ENCODE measurements at regions not wholly inside any gene's neighbourhood (a gene's known extent, or its start where the extent isn't known, plus 50 kb on each side); places are given as distances from the start of the nearest gene placed in this dataset.

DNA sequence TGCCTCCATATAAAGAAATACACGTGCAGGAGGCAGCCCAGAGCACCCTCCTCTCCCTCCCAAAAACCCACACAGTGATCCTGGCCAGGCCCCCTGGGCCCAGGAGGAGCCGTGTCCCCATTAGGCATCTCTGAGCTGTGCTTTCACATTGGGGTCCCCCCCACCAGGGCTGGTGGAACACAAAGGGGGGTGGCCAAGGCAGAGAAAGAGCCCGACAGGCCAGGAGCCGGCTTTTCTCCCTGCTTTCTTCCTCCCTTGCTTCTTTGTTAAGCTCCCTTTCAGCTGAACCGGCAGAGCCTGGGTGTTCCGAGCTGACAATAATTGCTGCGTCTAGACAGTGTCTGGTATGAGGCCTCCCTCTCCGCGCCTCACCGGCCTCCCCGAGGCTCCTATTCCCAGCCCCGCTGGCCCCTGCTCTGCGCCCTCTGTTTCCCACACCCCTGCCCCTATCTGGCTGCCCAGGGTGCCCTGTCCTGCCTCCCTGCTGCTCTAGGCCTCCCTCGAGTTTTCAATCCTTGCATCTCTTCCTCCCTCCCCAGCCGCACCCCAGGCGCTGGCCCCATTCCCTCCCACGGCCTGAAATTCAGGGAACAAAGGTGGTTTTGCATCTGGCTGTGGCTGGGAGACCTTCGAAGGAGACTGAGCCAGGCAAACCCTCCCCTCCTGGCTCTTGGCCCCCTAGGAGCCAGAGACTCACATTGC lies 120.6 kb downstream of the C9orf50 start:
- Histone ChIP-seq H3K27ac (peak overlapping the region; percentile 21 to 98 (median 94)), H3K9me3 (no peaks in the 10 kb centered on the region), H3K4me1 (peaks cover 0 to 71% (median 34%) of the 10 kb centered on the region in 4 donors), H3K27me3 (no peaks in the 10 kb centered on the region), H3K4me3 (no peak overlapping the region), H3K36me3 (peaks cover 0 to 19% (median 0%) of the 10 kb centered on the region in 3 donors)
- 19 to 31% methylated on average over 18 of the region's 18 CpGs for WGBS, 2 donors
- no peak for DNase-seq (ENCODE audit: low spot score in 2 of 2)
- TF ChIP-seq, protein P1, sequence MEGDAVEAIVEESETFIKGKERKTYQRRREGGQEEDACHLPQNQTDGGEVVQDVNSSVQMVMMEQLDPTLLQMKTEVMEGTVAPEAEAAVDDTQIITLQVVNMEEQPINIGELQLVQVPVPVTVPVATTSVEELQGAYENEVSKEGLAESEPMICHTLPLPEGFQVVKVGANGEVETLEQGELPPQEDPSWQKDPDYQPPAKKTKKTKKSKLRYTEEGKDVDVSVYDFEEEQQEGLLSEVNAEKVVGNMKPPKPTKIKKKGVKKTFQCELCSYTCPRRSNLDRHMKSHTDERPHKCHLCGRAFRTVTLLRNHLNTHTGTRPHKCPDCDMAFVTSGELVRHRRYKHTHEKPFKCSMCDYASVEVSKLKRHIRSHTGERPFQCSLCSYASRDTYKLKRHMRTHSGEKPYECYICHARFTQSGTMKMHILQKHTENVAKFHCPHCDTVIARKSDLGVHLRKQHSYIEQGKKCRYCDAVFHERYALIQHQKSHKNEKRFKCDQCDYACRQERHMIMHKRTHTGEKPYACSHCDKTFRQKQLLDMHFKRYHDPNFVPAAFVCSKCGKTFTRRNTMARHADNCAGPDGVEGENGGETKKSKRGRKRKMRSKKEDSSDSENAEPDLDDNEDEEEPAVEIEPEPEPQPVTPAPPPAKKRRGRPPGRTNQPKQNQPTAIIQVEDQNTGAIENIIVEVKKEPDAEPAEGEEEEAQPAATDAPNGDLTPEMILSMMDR (IDR thresholded peaks at IDR 0.05), result peak in 1 of 5 experiments; percentile 7
- TF ChIP-seq EP300 (IDR thresholded peaks at IDR 0.05), result no peak

GRCh38 chr9:129498451-129499384 lies 122.2 kb downstream of the C9orf50 start:
- H3K27me3 ChIP-seq, result no peaks in the 10 kb centered on the region
- no peaks in the 10 kb centered on the region for H3K9me3 ChIP-seq
- H3K36me3 ChIP-seq, result peaks cover 0 to 11% (median 0%) of the 10 kb centered on the region in 3 donors
- TF ChIP-seq, protein P1 (IDR thresholded peaks at IDR 0.05), result no peak
- TF ChIP-seq POLR2A (IDR thresholded peaks at IDR 0.05), result no peak
- TF ChIP-seq EP300 (IDR thresholded peaks at IDR 0.05), result no peak
- peak overlapping the region; percentile 92 to 99 (median 97) for H3K27ac ChIP-seq
- H3K4me1 ChIP-seq, result peaks cover 0 to 77% (median 37%) of the 10 kb centered on the region in 4 donors
- 45 to 57% methylated on average over 7 of the region's 7 CpGs for WGBS, 2 donors
- peak overlapping the region in 3 of 4 donors; percentile 5 to 71 (median 68) for H3K4me3 ChIP-seq
- no peak for DNase-seq (ENCODE audit: low spot score in 2 of 2)

DNA sequence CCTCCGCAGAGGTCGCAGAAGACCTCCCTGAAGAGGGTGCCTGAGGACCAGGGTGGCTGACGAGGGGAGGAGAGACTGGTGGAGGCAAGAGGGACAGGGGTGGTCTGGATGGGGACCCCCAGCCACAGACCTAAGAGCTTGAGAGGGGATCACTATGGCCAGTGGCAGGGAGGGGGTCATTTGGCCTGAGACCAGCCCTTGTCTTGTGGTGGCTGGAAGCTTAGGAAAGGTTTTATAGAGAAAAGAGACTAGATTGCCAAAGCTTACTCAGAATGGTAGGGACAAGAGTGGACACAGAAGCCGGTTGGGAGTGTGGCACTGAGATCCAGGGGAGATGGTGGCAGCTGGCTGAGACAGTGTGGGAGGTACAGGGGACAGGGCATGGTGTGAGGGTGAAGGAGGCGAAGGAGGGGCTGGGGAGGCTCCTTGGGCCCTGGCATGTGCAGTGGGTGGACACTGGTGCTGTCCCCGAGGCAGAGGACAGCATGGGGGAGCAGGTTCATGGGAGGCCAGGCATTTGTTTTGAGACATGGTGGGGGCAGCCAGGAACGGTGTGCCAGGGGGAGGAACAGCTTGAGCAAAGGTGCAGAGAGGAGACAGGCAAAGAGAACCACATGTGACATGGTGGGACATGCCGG lies 123.0 kb downstream of the C9orf50 start:
- DNase-seq (ENCODE audit: low spot score in 2 of 2), result no peak
- TF ChIP-seq EP300 (IDR thresholded peaks at IDR 0.05) (no peak), POLR2A (IDR thresholded peaks at IDR 0.05) (peak in 1 of 2 donors; percentile 7)
- TF ChIP-seq, protein P1 (IDR thresholded peaks at IDR 0.05), result no peak
- H3K27me3 ChIP-seq, result no peaks in the 10 kb centered on the region
- H3K27ac ChIP-seq, result peak overlapping the region; percentile 92 to 99 (median 97)
- H3K36me3 ChIP-seq, result peaks cover 0 to 10% (median 0%) of the 10 kb centered on the region in 3 donors
- peaks cover 0 to 84% (median 37%) of the 10 kb centered on the region in 4 donors for H3K4me1 ChIP-seq
- H3K4me3 ChIP-seq, result peak overlapping the region; percentile 56 to 71 (median 69)
- WGBS, 2 donors, result 29 to 35% methylated on average over 8 of the region's 8 CpGs
- no peaks in the 10 kb centered on the region for H3K9me3 ChIP-seq

DNA sequence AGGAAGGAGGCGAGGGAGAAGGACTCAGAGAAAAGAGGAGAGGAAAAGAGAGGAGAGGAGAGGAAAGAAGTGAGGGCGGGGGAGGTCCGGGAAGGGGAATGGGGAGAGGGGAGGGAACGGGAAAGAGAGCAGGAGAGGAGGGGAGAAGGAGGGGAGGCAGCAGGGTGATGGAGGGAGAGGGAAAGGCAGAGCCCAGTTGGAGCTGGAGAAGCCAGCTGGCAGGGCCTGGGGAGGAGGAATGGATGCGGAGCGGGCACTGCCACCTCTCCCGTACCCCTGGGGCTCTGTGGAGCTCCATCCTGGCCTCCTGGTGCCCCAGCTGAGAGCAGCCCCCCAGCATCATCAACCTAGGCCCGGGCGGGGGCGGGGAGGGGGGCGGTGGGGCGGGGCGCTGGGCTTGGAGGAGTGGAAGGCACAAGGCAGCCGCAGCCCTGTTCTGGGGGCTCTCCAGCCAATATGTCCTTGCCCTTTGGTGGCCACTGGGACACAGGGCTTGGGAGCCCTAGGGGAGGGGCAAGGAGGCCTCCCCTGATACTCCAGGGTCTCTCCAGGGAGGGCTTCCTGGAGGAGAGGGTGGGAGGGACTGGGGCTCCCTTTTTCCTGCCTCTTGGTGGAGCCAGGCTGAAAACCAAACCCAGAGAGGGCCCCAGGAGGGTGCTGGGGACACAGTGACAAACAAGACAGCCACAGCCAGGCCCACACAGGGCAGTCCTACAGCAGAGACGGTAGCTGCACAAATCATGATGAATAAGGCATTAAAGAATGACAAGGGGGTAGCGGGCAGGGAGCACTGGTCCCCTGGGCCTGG lies 123.7 kb downstream of the C9orf50 start:
- no peak for DNase-seq (ENCODE audit: low spot score in 2 of 2)
- peak overlapping the region; percentile 92 to 99 (median 97) for H3K27ac ChIP-seq
- H3K27me3 ChIP-seq, result no peaks in the 10 kb centered on the region
- WGBS, 2 donors, result 6 to 7% methylated on average over 9 to 14 of the region's 16 CpGs
- TF ChIP-seq, protein P1 (IDR thresholded peaks at IDR 0.05), result no peak
- no peak for TF ChIP-seq EP300 (IDR thresholded peaks at IDR 0.05)
- TF ChIP-seq POLR2A (IDR thresholded peaks at IDR 0.05), result peak in 1 of 2 donors; percentile 9
- peaks cover 0 to 10% (median 0%) of the 10 kb centered on the region in 3 donors for H3K36me3 ChIP-seq
- H3K9me3 ChIP-seq, result no peaks in the 10 kb centered on the region
- peaks cover 0 to 89% (median 37%) of the 10 kb centered on the region in 4 donors for H3K4me1 ChIP-seq
- peak overlapping the region; percentile 56 to 71 (median 69) for H3K4me3 ChIP-seq
